ENCODE measurements at regions not wholly inside any gene's neighbourhood (a gene's known extent, or its start where the extent isn't known, plus 50 kb on each side); places are given as distances from the start of the nearest gene placed in this dataset.

DNA sequence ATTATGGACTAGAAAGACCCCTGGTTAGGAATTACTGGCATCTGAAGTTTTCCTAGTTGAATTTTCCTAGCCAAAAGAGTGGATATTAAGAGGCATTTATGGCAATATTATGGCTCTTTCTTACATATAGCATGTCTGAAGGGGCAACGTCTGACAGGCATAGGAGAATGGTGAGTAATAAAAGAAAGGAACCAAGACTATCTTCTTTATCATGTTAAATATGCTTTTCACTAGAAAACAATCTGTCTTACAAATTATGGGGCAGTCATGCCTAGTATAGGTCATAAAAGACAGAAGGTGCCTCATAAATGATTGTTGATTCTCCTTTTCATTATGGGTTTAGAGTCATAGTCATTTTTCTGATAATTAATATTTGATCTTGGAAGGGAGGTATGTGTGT, 431.1 kb upstream of the HTR2C start:
- ChIA-PET POLR2A (interaction anchor here (0.6 to 0.7 kb wide), 2 partner anchors 17 to 994 kb away, joined by 3 read pairs; no protein-coding TSS in a partner anchor), CTCF (ENCODE audit: low intra/inter-chr PET ratio) (no interaction called here)
- ATAC-seq: no peak
- DNase-seq (ENCODE audit: extremely low read depth in 1 of 4, low spot score in 3 of 4): no peak
- intact Hi-C loops (cut with micrococcal nuclease) (no loop called here), in situ Hi-C loops (cut with MboI) (loop anchor here (10.0 kb wide), 1 partner anchor 182 kb away; no protein-coding TSS in a partner anchor)
- Histone ChIP-seq H3K4me3 (no peak overlapping the region), H2AFZ (ENCODE audit: low read depth, low read length) (no peak overlapping the region; the same call in 1 of the 2 replicates), H3K9ac (ENCODE audit: insufficient read depth in 1 of 2, low read depth in 2 of 2, low read length in 2 of 2) (no peak overlapping the region), H3K36me3 (ENCODE audit: control insufficient read depth, insufficient read depth, low read length) (no peaks in the 10 kb centered on the region), H3K9me1 (ENCODE audit: control insufficient read depth, insufficient read depth, low read length) (no peaks in the 10 kb centered on the region), H3K27ac (ENCODE audit: extremely low read depth, low read depth, low read length) (no peak overlapping the region; the same call in 2 of the 3 replicates), H3K9me3 (replicated peaks; ENCODE audit: control insufficient read depth, insufficient read depth, low read depth, low read length) (no peaks in the 10 kb centered on the region), H3K27me3 (ENCODE audit: control insufficient read depth in 2 of 2, insufficient read depth in 2 of 2, low read length in 2 of 2) (no peaks in the 10 kb centered on the region), H3K4me2 (ENCODE audit: insufficient read depth, low read length) (no peak overlapping the region), H3K79me2 (ENCODE audit: control insufficient read depth, insufficient read depth, low read length) (no peaks in the 10 kb centered on the region), H4K20me1 (replicated peaks; ENCODE audit: control insufficient read depth, insufficient read depth, low read length) (no peaks in the 10 kb centered on the region), H3K4me1 (replicated peaks in 1 of 2; ENCODE audit: control insufficient read depth in 2 of 2, insufficient read depth in 2 of 2, low read length in 2 of 2) (no peaks in the 10 kb centered on the region)
- no peak for TF ChIP-seq SIX5 (IDR thresholded peaks at IDR 0.05; ENCODE audit: borderline replicate concordance in 1 of 2, insufficient read depth in 1 of 2, low read depth in 1 of 2, low read length in 2 of 2)
- TF ChIP-seq KDM2B (CRISPR knock-in tag; IDR thresholded peaks at IDR 0.05): no peak
- no peak for TF ChIP-seq ZNF24 (IDR thresholded peaks at IDR 0.05)
- TF ChIP-seq ZBTB17 (CRISPR knock-in tag; IDR thresholded peaks at IDR 0.05): no peak
- no peak for TF ChIP-seq ZNF274 (IDR thresholded peaks at IDR 0.05; ENCODE audit: borderline replicate concordance, low read depth, low read length)
- TF ChIP-seq ZNF41 (CRISPR knock-in tag; conservative IDR thresholded peaks at IDR 0.05): no peak
- no peak for TF ChIP-seq RBM34 (IDR thresholded peaks at IDR 0.05; ENCODE audit: borderline replicate concordance, insufficient read depth, low read length)
- TF ChIP-seq KLF16 (IDR thresholded peaks at IDR 0.05): no peak
- TF ChIP-seq ZNF77 (CRISPR knock-in tag; IDR thresholded peaks at IDR 0.05): no peak
- no peak for TF ChIP-seq POLR3G (IDR thresholded peaks at IDR 0.05; ENCODE audit: extremely low read depth, insufficient read length, insufficient replicate concordance)
- TF ChIP-seq KHSRP (IDR thresholded peaks at IDR 0.05): no peak
- TF ChIP-seq SAP30 (IDR thresholded peaks at IDR 0.05; ENCODE audit: borderline replicate concordance, insufficient read depth, low read depth, low read length, poor library complexity, severe bottlenecking): no peak
- TF ChIP-seq HMGN3 (IDR thresholded peaks at IDR 0.05; ENCODE audit: borderline replicate concordance, extremely low read depth, insufficient read length, low read depth, low read length): no peak
- no peak for TF ChIP-seq HLTF (IDR thresholded peaks at IDR 0.05)
- no peak for TF ChIP-seq ARID1B (IDR thresholded peaks at IDR 0.05)
- no peak for TF ChIP-seq CAMTA2 (CRISPR knock-in tag; conservative IDR thresholded peaks at IDR 0.05)
- TF ChIP-seq ETV1 (tag; conservative IDR thresholded peaks at IDR 0.05; ENCODE audit: low read depth): no peak
- TF ChIP-seq NUFIP1 (IDR thresholded peaks at IDR 0.05; ENCODE audit: partially characterized antibody): no peak
- 0% methylated on average over 1 of the region's 1 CpG for WGBS (ENCODE audit: insufficient coverage, low coverage, missing lambda C conversion rate)
- no peak for FAIRE-seq
- BruUV-seq (replicated peaks): no TSS peak

Data from K562 (cell line).